ENCODE measurements at regions not wholly inside any gene's neighbourhood (a gene's known extent, or its start where the extent isn't known, plus 50 kb on each side); places are given as distances from the start of the nearest gene placed in this dataset.

DNA sequence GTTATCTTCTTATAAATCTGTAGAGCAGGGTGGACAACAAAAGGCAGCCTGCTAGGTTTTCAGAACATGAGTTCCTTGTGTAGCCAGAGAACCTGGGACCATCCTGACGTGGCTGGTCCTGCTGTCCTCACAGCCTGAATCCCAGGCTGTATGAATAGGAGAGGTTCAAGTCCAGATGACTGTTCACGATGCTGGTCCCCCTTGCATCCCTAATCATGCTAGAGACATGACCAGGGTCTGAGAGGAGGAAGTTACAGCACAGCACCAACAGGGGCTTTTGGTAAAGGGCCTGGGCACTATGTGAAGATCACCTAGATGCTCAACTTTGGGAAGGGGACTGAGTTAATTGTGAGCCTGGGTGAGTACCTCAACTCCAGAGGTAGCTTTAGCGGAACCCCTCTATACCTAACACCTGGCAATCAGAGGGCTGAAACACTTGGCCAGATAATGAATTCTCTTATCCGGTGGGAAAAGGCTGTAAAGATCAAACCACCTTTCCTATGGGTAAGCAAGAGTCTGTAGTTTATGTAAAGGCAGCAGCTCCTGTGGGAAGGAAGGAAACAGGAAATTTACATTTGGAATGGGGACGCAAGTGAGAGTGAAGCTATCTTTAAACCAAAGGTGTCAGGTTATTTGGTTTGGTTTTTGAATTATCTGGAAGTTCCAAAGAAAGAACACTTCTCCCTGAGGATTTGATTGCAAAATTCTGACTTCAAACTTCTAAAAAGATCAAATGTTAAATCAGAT is 112.8 kb downstream of the DAD1 start:
- no peaks in the 10 kb centered on the region for H4K20me1 ChIP-seq (ENCODE audit: insufficient read depth)
- no peak overlapping the region for H3K9ac ChIP-seq (ENCODE audit: low read length)
- CTCF ChIA-PET, result no interaction called here
- BruUV-seq (replicated peaks), result no TSS peak
- H3K9me2 ChIP-seq (ENCODE audit: insufficient read depth), result no peaks in the 10 kb centered on the region
- DNase-seq (ENCODE audit: low read depth, low spot score) (no peak), ATAC-seq (no peak)
- H3K36me3 ChIP-seq (ENCODE audit: control insufficient read depth in 1 of 2, insufficient read depth in 2 of 2, low read length in 2 of 2), result no peaks in the 10 kb centered on the region
- no peaks in the 10 kb centered on the region for H3K4me1 ChIP-seq (ENCODE audit: control insufficient read depth in 1 of 2, insufficient read depth in 2 of 2, low read length in 2 of 2)
- no peak overlapping the region for H2AFZ ChIP-seq (ENCODE audit: low read depth, low read length, poor library complexity, severe bottlenecking)
- H3K9me3 ChIP-seq (ENCODE audit: control insufficient read depth in 1 of 2, insufficient read depth in 1 of 2, low read depth in 1 of 2, low read length in 2 of 2), result no peaks in the 10 kb centered on the region
- H3K4me2 ChIP-seq (ENCODE audit: low read length), result no peak overlapping the region
- H3K27ac ChIP-seq (ENCODE audit: low read depth, low read length), result no peak overlapping the region
- intact Hi-C loops (cut with micrococcal nuclease), result no loop called here
- TF ChIP-seq, protein P1, sequence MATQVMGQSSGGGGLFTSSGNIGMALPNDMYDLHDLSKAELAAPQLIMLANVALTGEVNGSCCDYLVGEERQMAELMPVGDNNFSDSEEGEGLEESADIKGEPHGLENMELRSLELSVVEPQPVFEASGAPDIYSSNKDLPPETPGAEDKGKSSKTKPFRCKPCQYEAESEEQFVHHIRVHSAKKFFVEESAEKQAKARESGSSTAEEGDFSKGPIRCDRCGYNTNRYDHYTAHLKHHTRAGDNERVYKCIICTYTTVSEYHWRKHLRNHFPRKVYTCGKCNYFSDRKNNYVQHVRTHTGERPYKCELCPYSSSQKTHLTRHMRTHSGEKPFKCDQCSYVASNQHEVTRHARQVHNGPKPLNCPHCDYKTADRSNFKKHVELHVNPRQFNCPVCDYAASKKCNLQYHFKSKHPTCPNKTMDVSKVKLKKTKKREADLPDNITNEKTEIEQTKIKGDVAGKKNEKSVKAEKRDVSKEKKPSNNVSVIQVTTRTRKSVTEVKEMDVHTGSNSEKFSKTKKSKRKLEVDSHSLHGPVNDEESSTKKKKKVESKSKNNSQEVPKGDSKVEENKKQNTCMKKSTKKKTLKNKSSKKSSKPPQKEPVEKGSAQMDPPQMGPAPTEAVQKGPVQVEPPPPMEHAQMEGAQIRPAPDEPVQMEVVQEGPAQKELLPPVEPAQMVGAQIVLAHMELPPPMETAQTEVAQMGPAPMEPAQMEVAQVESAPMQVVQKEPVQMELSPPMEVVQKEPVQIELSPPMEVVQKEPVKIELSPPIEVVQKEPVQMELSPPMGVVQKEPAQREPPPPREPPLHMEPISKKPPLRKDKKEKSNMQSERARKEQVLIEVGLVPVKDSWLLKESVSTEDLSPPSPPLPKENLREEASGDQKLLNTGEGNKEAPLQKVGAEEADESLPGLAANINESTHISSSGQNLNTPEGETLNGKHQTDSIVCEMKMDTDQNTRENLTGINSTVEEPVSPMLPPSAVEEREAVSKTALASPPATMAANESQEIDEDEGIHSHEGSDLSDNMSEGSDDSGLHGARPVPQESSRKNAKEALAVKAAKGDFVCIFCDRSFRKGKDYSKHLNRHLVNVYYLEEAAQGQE (IDR thresholded peaks at IDR 0.05; ENCODE audit: low read depth), result no peak
- TF ChIP-seq, protein P2, sequence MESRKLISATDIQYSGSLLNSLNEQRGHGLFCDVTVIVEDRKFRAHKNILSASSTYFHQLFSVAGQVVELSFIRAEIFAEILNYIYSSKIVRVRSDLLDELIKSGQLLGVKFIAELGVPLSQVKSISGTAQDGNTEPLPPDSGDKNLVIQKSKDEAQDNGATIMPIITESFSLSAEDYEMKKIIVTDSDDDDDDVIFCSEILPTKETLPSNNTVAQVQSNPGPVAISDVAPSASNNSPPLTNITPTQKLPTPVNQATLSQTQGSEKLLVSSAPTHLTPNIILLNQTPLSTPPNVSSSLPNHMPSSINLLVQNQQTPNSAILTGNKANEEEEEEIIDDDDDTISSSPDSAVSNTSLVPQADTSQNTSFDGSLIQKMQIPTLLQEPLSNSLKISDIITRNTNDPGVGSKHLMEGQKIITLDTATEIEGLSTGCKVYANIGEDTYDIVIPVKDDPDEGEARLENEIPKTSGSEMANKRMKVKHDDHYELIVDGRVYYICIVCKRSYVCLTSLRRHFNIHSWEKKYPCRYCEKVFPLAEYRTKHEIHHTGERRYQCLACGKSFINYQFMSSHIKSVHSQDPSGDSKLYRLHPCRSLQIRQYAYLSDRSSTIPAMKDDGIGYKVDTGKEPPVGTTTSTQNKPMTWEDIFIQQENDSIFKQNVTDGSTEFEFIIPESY (IDR thresholded peaks at IDR 0.05; ENCODE audit: extremely low read depth, insufficient replicate concordance, low read length), result no peak
- no peak for TF ChIP-seq ZNF274 (IDR thresholded peaks at IDR 0.05; ENCODE audit: low read depth, low read length)
- TF ChIP-seq ZFX (IDR thresholded peaks at IDR 0.05), result no peak
- RAD21 ChIA-PET (ENCODE audit: low non-redundant PET in 1 of 2, low total read pairs in 2 of 2, uncharacterized antibody in 2 of 2, unreplicated experiment in 2 of 2), result no interaction called here
- H3K4me3 ChIP-seq (replicated peaks in 1 of 2; ENCODE audit: low read depth in 1 of 2, low read length in 2 of 2), result no peak overlapping the region
- no peaks in the 10 kb centered on the region for H3K79me2 ChIP-seq (ENCODE audit: insufficient read depth, low read length)
- peaks cover 71% of the 10 kb centered on the region for H3K27me3 ChIP-seq (ENCODE audit: insufficient read depth, low read length)
- POLR2A ChIA-PET, result no interaction called here
